ENCODE measurements at regions not wholly inside any gene's neighbourhood (a gene's known extent, or its start where the extent isn't known, plus 50 kb on each side); places are given as distances from the start of the nearest gene placed in this dataset.
"Not testable (repeated sequence)": the region's sequence is repeated elsewhere in the genome, so short reads cannot be mapped to it uniquely, and the experiment has no call there.

DNA sequence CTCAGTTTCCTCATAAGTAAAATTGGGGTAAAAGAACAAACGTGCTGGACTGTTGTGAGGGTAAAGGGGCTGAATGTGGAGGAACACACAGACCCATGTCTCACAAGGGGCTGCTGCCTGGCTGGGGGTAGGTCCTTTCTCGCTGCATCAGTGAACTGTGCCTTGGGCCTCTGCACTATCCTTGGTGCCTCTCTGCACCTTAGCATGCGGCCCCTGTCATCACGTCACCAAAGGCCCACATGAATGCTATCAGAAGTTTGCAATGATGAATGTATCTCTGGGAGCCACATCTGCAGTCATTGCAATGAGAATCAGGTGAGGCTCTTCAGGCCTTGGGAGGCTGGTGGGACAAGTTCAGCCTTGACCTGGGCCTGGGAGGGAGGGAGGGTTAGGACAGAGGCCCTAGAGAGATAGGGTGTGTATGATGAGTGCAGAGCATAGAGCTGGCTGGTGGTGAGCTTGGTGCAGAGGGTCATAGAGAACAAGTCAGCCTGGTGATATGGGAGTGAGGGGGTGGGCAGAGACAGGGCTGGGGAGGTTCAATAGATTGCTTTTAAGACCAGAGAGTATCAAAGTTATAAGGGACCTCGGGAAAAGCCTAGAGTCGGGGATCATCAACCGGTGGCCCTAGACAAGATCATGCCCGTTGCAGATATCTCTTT, 308.4 kb downstream of the RPS24 start:
- DNase-seq (ENCODE audit: low spot score), result no peak

DNA sequence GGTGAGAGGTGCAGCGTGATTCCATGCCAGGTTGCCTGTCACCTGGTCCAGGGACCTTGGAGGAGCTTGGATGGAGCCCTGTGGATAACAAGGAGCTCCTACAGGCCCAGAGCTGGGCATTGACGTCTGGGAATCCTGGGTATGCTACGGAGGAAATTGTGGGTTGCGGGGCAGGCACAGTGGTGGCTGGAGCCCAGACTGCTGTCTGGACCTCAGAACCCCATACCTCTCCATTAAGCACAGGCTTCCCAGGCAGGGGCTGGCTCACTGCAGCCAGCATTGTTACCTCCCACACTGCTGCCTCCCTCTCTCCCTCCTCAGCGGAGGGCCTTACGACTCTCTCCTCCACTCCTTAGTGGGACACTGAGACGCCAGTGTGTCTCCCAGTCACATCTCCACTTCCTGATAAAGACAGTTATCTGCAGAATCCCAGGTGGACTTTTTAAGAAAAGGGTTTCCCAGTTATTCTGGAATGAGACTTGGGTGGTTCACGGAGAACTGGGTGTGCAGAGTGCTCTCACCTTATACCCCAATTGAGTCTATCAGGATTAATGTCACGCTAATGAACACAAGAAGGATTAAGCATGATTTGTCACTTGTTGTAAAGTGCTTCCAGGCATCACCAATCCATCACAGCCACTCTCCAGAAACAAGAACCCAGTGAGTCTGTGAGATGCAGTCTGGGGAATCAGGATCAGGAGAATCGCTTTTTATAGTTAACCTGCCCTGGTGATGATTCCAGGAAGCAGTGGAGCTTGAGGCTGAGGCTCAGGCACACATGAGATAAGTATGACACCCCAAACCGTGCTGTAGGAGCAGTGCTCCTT, 309.4 kb downstream of the RPS24 start:
- DNase-seq (ENCODE audit: low spot score), result no peak

DNA sequence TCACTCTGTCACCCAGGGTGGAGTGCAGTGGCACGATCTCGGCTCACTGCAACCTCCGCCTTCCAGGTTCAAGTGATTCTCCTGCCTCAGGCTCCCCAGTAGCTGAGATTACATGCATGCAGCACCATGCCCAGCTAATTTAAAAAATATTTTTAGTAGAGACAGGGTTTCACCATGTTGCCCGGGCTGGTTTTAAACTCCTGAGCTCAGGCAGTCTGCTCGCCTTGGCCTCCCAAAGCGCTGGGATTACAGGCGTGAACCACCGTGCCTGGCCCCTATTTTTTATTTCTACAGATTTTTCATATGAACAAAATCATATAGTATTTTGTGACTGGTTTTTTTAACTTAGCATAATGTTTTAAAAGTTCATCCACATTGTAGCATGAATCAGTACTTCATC, 310.6 kb downstream of the RPS24 start:
- not testable (repeated sequence) for DNase-seq (ENCODE audit: low spot score)

DNA sequence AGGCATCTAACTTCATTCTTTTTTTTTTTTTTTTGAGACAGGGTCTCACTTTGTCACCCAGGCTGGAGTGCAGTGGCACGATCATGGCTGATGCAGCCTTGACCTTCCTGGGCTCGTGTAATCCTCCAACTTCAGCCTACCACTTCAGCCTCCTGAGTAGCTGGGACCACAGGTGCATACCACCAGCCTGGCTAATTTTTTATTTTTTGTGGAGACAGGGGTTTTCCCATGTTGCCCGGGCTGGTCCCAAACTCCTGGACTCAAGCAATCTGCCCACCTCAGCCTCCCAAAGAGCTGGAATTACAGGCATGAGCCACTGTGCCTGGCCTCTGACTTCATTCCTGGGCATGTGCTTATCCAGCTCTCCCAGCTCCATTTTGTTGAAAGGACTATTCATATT, 311.9 kb downstream of the RPS24 start:
- DNase-seq (ENCODE audit: low spot score), result not testable (repeated sequence)

DNA sequence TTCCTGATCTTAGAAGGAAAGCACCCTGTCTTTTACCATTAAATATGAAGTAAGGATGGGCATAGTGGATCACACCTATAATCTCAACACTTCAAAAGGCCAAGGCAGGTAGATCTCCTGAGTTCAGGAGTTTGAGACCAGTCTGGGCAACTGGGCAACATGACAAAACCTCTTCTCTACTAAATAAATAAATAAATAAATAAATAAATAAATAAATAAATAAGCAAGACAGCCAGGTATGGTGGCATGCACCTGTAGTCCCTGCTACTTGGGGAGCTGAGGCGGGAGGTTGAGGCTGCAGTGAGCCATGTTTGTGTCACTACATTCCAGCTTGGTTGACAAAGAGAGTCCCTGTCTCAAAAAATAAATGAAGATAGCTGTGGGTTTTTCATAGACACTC, 313.1 kb downstream of the RPS24 start:
- no peak for DNase-seq (ENCODE audit: low spot score)

DNA sequence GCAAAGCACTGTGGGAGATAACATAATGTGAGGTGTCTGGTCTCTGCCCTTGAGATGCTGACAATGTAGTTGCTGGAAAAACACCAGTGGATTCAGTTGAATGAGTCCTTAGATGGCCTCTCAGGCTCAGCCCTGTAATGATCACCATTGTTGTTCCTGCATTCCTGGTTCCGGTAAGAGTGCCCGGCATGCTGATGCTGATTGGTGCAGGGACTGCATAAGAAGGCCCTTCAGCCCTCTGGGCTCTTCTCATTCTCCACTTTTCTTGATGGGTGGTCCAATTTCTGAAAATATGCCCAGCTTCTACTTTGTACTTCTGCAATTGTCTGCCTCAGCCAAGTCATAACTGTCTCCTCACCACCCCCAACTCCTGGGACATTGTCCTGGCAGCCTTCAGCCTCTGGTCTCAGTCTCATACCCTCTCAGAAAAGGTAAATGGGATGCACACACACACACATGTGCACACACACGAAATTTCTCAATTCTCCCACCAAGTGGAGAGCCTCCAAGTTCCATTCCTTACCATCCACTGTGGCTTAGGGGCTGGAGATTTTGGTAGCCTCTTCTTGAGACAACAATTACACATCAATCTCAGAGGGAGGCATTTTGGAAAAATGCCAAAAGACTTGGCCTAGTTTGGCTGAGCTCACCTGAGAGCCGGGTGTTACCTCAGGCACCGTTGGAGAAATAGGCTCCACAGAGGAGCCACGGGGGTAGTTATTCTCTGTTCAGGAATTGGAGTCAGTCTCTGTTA, 314.9 kb downstream of the RPS24 start:
- DNase-seq (ENCODE audit: low spot score), result no peak

DNA sequence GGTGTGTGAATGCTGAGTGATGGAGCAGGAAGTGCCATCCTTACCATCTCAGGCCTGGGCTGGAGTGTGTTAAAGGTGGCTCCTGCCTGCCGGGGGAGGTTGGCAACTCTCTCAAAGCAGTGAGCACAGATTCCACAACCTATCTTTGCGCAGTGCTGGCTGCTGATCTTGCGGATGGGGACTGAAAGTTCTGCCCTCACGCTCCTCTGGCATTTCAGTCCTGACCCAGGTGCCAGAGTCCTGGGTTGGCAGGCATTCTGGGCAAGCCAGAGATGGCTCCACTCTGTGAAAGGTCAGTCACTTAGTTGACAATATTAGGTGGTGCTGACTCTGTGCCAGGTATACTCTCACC, 315.5 kb downstream of the RPS24 start:
- no peak for DNase-seq (ENCODE audit: low spot score)

DNA sequence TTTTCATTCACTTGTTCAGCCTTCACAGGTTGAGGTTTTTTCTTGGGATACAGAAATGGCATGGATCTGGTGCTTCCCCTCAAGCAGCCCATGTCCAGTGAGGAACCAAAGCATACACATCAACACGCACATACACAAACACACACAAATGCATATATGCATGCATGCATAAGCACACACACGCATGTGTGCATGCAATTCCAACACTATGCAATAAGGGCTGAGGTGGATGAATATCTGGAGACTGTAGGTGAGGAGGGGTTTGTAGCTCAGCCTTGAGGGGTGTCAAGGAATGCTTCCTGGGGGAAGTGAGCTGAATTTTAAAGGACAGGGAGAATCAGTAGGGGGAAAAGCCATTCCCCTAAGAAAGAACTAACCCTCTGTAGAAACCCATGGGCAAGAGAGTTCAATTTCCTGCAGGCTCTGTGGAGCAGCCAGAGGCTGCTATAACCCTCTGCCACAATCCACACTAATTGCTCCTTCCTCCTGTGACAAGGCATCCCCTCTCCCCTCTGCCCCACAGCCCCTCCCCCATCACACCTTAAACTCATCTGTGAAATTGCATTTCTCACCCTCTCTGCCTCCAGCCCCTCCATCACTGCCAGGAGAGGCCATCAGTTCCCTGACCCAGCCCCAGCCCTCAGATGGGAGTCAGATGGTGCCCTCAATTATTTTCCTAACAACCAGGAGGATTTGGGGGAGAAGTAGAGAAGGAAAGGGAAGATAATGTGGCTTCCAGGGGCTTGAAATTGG, 316.4 kb downstream of the RPS24 start:
- no peak for DNase-seq (ENCODE audit: low spot score)

DNA sequence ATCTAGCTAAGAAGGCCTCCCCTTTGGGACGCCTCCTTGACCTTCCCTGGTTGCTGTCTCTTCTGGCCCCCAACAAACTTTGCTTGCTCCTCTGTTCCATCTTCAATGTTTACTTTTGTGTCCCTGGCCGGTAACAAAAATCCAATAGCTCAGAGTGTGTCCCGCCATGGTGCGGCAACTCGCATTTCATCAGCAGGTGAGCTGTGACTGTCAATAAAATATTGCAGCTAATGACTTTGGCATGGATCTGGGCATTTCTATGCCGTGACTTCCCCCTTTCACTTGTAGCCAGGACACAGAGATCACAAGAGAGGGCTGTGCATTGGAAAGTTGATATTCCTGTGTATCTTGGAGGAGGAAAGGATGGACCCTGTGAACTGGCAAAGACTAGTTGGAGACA, 317.6 kb downstream of the RPS24 start:
- DNase-seq (ENCODE audit: low spot score), result no peak

DNA sequence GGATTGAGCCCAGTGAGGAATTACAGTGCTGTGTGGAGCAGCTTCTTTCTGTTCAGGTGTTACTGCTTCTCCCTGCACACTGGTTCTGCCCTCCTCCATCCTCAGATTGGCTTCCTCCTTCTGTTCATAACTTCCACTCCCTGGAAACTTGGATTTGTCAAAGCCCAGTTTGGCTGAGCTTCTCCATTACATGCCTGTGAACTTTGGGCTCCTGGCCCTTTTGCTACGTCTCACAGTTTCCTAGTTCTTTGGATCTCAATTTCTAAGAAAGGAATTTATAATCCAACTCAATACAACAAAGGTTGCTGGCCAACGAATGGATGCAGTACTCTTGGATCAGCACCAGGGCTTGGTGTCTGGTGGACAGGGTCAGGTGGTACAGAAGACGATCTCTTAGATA, 318.1 kb downstream of the RPS24 start:
- DNase-seq (ENCODE audit: low spot score), result no peak

DNA sequence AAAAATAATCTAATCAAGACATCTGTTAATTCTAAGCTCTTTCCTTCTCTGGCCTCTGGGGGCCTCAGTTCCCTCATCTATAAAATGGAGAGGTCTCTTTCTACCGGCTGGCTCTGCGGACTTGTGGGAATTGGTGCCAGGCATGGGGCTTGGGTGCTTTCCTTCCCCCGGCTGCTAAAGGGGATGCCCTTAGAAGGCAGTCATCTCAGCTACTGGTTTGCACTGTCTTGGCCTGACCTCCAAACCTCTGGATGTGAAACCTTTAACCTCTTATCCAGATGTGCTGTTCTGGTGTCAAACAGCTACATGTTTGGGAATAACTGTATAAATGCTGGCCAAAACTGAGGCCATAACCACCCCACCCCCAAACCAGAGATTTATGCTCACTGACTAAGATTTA, 320.0 kb downstream of the RPS24 start:
- DNase-seq (ENCODE audit: low spot score), result no peak

DNA sequence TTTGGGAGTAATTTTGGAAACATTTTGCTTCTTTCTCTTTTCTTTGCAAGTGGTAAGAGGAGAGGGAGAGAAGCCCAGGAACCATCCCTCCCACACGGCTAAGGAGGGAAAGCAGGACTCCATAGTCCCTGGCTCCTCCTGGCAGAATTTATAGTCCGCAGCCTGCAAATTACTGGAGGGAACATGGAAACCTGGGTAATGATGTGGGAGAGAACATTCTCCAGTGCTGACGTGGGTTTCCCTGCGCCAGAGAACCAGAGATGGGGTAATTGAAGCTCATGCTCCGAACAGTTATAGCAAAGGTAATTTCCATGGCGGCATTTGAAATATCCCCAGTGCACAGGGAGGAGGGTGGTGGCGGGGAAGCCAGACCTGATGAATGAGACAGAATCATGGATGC, 320.4 kb downstream of the RPS24 start:
- no peak for DNase-seq (ENCODE audit: low spot score)

DNA sequence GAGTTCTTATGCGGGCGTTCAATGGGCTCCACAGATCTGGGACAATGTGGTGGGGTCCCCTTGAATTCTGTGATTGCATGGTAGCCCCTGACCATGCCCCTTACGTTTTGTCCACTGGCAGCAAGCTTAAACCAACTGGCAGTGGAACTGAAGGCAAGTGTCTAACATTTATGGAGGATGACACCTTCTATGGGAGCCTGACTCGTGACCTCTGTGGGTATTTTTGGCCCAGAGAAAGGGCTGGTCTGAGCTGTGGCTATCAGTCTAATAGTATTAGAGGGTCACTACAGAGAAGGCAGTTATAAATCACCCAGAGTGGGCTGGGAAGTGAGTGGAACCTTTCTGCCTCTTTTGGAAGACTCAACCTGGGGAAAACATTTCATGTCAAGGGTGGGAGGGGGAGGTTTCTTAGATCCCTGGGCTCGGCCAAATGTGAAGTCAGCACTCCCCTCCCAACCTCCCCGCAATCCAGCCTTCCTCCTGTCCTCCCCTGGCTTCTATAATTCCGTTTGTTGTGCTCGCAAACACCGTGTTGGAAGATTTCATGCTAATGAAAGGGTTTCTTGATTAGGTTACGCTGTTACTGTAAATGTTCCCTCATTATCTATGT, 322.7 kb downstream of the RPS24 start:
- no peak for DNase-seq (ENCODE audit: low spot score)

DNA sequence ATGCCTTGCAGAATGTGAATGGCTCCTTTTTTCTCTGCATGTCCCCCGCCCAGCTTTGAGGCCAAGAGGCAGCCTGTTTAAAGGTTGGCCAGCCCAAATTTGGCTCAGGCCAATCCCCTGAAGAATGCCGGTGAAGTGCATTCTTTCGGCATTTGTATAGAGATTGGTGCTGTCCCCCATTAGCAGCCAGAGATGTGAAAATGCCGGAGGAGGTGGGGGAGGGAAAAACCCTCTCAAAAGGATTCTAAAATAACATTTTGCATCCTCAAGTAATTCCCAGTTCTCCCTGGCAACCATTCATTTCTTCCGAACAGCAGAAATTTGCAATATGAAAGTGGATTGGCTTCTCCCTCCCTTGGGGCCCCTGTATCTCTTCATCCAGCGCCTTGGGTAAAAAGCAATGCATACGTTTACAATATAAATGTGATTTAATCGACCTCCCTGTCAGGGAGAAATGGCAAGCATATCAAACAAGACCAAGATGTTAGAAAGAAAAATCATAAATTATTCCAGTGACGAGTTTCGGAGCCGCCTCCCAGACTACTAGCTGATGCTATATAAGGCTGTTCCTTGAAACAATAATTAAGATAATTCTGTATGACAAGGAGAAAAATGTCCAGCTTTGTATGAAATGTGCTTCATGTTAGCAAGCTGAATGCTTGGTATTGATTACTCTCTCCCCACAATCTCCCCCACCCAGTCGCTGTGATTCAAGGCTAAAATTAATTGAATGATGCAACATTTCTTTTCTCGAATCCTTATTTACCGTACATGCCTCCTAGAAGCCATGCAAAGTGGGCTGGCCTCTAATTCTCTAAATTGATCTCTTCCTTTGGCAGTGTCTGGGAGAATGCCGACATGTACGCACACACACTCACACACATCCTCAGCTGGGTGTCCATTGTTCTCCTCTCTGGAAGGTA, 323.7 kb downstream of the RPS24 start:
- DNase-seq (ENCODE audit: low spot score), result no peak

DNA sequence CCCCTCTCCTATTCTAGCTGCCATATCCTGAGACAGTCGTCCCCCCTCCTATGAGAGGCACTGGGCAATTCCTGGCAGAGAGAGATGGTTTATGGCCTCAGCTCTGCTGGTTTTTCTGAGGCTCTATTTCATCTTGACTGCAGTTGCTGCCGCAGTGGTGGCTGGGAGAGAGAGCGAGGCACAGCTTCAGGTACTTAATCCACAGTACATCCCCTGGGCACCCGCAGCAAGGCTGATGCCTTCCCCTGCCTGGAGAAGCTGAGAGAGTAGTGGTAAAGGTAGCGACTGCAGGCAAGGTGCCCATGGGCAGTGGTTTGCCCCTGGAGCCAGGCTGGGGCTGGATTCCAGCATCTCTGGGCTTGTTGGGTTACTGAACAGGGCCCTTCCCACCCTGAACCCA, 324.7 kb downstream of the RPS24 start:
- DNase-seq (ENCODE audit: low spot score), result no peak

DNA sequence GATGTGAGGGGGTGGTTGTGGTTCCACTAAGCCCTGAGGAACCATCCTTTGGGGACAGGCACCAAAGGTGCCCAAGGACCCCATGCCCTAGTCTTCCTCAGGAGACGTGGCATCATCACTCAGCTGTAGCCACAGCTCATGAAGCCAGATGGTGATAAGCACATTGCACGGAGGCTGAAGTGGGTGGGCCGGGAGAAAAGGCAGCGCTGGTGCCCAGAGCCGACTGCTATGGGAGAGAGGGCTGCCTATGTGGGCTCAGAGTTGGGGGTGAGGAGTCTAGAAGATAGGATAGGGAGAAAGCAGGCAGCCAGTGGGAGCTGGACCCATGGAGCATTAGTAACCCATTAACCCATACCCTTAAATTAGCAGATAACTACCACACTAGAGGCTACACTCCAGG, 325.3 kb downstream of the RPS24 start:
- DNase-seq (ENCODE audit: low spot score), result no peak

DNA sequence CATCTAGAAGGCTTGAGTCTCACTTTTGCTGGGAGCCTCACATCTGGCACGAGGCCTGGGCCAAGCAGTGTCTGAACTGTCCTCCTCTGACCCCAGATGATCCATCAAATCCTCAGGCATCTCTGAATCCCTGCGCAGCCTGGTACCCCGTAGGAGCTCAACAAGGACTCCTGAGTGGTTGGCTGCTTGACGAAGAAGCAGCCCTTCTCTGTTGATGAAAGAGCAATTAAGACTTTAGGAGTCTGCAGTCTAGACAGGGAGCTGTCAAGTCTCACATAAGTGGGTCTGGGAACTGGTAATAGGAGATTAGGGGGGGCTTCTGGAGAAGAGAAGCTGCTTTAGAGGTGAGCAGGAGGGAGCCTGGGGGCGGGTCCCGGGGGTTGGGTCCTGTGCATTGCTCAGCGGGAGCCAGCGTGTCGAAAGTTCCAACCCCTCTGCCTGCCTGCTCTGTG, 326.0 kb downstream of the RPS24 start:
- DNase-seq (ENCODE audit: low spot score), result no peak

DNA sequence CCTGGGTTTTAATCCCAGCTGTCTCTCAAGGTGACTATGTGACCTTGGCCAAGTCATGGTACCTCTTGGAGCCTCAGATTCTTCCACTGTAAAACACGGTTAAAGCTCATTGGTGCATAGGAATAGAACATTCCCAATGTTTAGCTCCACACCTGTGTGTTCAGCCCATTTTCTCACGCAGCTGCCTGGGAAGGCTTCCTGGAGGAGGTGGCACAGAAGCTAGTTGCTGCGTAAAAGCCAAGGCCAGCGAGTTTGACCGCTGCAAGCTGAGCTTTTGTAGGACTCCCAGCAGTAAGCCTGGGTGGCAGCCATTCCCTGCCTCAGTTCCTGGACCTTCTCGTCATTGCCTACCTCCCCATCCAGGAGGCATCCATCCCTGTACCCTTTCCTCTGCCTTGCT, 326.6 kb downstream of the RPS24 start:
- DNase-seq (ENCODE audit: low spot score), result no peak

DNA sequence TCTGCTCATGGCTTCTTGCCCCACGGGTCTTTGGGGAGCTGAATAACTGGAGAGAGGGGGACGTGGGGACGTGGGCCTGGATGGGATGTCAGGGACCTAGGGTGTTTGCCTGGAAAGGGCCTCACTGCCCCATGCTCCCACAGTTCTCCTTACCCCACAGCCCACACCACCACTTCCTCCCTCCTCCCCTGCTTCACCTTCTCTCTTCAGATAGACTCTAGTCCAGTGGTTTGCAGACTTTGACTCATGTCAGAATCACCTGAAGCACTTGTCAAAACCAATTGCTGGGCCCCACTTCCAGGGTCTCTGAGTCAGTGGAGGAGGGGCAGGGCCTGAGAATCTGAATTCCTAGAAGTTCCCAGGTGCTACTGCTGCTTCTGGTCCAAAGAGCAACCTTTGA, 327.4 kb downstream of the RPS24 start:
- DNase-seq (ENCODE audit: low spot score), result no peak

DNA sequence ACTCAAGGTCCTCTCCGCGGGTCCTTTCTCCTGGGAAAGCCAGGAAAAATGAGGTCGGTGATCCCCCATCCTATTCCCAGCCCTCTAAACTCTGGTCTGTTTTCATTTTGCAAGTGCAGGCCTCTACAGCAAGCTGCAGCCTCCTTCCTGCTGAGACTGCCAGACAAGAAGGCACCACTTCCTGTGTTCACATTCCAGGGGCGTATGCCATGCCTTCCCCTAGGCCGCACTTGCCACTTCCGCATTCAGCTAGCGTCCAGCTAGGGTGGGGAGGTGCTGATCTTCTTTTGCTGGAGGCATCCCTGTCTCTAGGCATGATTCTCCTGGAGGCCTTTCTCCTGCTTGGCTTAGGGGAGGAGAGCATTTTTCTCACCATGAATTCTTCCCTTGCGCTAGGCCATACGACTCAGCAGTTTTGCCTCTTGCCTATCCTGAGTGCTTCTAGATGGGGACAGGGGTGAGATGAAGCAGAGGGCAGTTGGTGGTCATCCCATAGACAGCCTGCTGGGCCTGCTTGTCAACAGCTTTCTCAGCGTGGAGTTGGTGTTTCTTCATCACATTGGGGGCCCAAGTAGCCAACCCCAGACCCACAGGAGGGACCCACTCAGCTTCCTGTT, 328.9 kb downstream of the RPS24 start:
- DNase-seq (ENCODE audit: low spot score), result peak; percentile 27

Measured in A172 (cell line).